ENCODE measurements at regions not wholly inside any gene's neighbourhood (a gene's known extent, or its start where the extent isn't known, plus 50 kb on each side); places are given as distances from the start of the nearest gene placed in this dataset.

GRCh38 chr2:122055521-122055931, 300.1 kb downstream of the TSN start:
- TF ChIP-seq REST (IDR thresholded peaks at IDR 0.05; ENCODE audit: insufficient read depth in 1 of 2, low read depth in 2 of 2, low read length in 2 of 2) = no peak
- no peak for TF ChIP-seq POLR2AphosphoS5 (IDR thresholded peaks at IDR 0.05; ENCODE audit: low read depth, low read length)
- TF ChIP-seq TAF1 (IDR thresholded peaks at IDR 0.05; ENCODE audit: borderline replicate concordance, insufficient read depth, low read length) = no peak

Data from PFSK-1 (cell line).